HG02759 (cell line): ENCODE measurements at regions not wholly inside any gene's neighbourhood (a gene's known extent, or its start where the extent isn't known, plus 50 kb on each side); places are given as distances from the start of the nearest gene placed in this dataset.

Experiments used
- ATAC-seq: cut with Tn5 transposase; IDR thresholded peaks from one replicate; pipeline ENCODE4 v1.9.1; 2021; ENCODE audit warnings: mild to moderate bottlenecking, moderate library complexity; ENCODE audit not compliant: unreplicated experiment

- ATAC-seq: no peak
These were observed 53.9 kb upstream of the KLF13 start for GRCh38 chr15:31272558-31273257.

- no peak for ATAC-seq
These were observed 53.2 kb upstream of the KLF13 start for GRCh38 chr15:31273258-31273941.

GRCh38 chr15:31274496-31275330 lies 51.9 kb upstream of the KLF13 start:
- no peak for ATAC-seq

- no peak for ATAC-seq
These were observed 51.0 kb upstream of the KLF13 start for GRCh38 chr15:31275331-31276262.

GRCh38 chr15:31276596-31277298 lies 49.9 kb upstream of the KLF13 start:
- ATAC-seq: no peak
